T-helper 1 cell (primary cell): ENCODE measurements at regions not wholly inside any gene's neighbourhood (a gene's known extent, or its start where the extent isn't known, plus 50 kb on each side); places are given as distances from the start of the nearest gene placed in this dataset.
A peak's percentile ranks its signal among the peaks of the same experiment; 100 is the strongest.
"Not testable (repeated sequence)": the region's sequence is repeated elsewhere in the genome, so short reads cannot be mapped to it uniquely, and the experiment has no call there.

Experiments used
- DNase-seq, 5 donors: peaks; one replicate each; pipeline ENCODE4 v3.0.0-alpha.2; 2012 to 2020

- DNase-seq: no peak
Observed at GRCh38 chr7:3138206-3138605, 94.5 kb upstream of the CARD11 start.

- no peak for DNase-seq
Observed at GRCh38 chr7:3138997-3139396, 95.3 kb upstream of the CARD11 start.

- no peak for DNase-seq
Observed at GRCh38 chr7:3140834-3141233, 97.2 kb upstream of the CARD11 start.

- DNase-seq: no peak
Observed at GRCh38 chr7:3141326-3141725, 97.7 kb upstream of the CARD11 start.

- no peak for DNase-seq
Observed at GRCh38 chr7:3143869-3144775, 100.5 kb upstream of the CARD11 start.

GRCh38 chr7:3144776-3145125, 101.1 kb upstream of the CARD11 start:
- not testable (repeated sequence) for DNase-seq

- no peak for DNase-seq
Observed at GRCh38 chr7:3146571-3147226, 103.0 kb upstream of the CARD11 start.

GRCh38 chr7:3148471-3148870, 104.8 kb upstream of the CARD11 start:
- not testable (repeated sequence) for DNase-seq

- DNase-seq: no peak
Observed at GRCh38 chr7:3149231-3149995, 105.7 kb upstream of the CARD11 start.

- DNase-seq: no peak
Observed at GRCh38 chr7:3150027-3150426, 106.4 kb upstream of the CARD11 start.

GRCh38 chr7:3151784-3152183, 108.1 kb upstream of the CARD11 start:
- DNase-seq: no peak

GRCh38 chr7:3152714-3153113, 109.0 kb upstream of the CARD11 start:
- DNase-seq: no peak

- DNase-seq: peak in 1 of 5 donors; percentile 15
Observed at GRCh38 chr7:3153118-3153517, 109.5 kb upstream of the CARD11 start.

GRCh38 chr7:3154317-3154716, 110.7 kb upstream of the CARD11 start:
- DNase-seq: no peak

- peak in 4 of 5 donors; percentile 29 to 70 (median 46) for DNase-seq
Observed at GRCh38 chr7:3154881-3155494, 111.3 kb upstream of the CARD11 start.

GRCh38 chr7:3156508-3156907, 112.8 kb upstream of the CARD11 start:
- no peak for DNase-seq

GRCh38 chr7:3157566-3158287, 114.1 kb upstream of the CARD11 start:
- DNase-seq: no peak

- DNase-seq: no peak
Observed at GRCh38 chr7:3158341-3158760, 114.7 kb upstream of the CARD11 start.

GRCh38 chr7:3159039-3159438, 115.4 kb upstream of the CARD11 start:
- no peak for DNase-seq

GRCh38 chr7:3159445-3159844, 115.8 kb upstream of the CARD11 start:
- DNase-seq: no peak

- not testable (repeated sequence) for DNase-seq
Observed at GRCh38 chr7:3159926-3160325, 116.3 kb upstream of the CARD11 start.

- no peak for DNase-seq
Observed at GRCh38 chr7:3162289-3162688, 118.6 kb upstream of the CARD11 start.
